Cardiac fibroblast (primary cell): ENCODE measurements at regions not wholly inside any gene's neighbourhood (a gene's known extent, or its start where the extent isn't known, plus 50 kb on each side); places are given as distances from the start of the nearest gene placed in this dataset.
A peak's percentile ranks its signal among the peaks of the same experiment; 100 is the strongest.

Experiments used
- DNase-seq, 2 donors: peaks; one replicate each; pipeline versions ENCODE4 v3.0.0 to v3.0.0-alpha.2; 2010; ENCODE audit warnings: low read depth in 2 of 2
- H3K4me3 ChIP-seq, 2 donors: replicated peaks in 1 of 2; 1 replicate in 1 of 2; 2 replicates in 1 of 2; pipeline ENCODE4 v1.5.1; 2011; ENCODE audit warnings: low read depth in 2 of 2, low read length in 2 of 2, mild to moderate bottlenecking in 2 of 2, moderate library complexity in 1 of 2
- TF ChIP-seq, protein P1 (sequence below): IDR thresholded peaks from one replicate; pipeline ENCODE4 v1.5.1; 2011; ENCODE audit warnings: low read depth, mild to moderate bottlenecking, low read length, inconsistent platforms

DNA sequence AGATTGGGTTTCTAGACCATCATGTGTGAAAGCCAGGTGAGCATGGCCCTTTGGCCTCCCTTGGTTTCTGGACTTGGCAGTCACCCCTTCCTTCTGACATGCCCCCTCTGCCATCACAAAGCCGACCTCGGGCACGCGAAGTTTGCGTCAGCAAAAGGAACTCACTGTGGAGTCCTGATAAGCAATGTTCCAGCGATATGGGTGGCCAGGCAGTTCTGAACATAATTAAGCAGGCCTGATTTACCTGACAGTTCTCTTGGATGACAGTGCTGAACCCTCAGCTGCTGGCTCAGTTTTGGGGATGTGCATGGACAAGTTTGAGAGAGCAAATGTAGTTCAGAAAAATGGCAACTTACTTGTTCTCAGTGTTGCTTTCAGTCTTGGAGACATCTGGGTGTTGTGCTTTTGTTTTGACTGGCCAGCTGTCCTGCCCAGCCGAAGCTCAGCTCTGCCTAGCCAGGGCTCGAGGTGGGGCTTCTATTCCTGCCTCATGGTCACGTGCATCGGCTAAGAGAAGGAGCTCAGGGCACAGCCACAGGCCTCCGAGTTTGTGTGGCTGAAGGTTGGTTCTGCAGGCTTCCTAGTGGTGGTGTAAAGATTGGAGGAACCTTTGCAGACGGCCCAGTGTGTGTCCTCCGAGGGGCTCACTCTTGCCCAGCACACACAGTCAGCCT lies 78.3 kb downstream of the CLDN34 start:
- no peak overlapping the region for H3K4me3 ChIP-seq
- DNase-seq: peak in 1 of 2 donors; percentile 23
- TF ChIP-seq, protein P1, sequence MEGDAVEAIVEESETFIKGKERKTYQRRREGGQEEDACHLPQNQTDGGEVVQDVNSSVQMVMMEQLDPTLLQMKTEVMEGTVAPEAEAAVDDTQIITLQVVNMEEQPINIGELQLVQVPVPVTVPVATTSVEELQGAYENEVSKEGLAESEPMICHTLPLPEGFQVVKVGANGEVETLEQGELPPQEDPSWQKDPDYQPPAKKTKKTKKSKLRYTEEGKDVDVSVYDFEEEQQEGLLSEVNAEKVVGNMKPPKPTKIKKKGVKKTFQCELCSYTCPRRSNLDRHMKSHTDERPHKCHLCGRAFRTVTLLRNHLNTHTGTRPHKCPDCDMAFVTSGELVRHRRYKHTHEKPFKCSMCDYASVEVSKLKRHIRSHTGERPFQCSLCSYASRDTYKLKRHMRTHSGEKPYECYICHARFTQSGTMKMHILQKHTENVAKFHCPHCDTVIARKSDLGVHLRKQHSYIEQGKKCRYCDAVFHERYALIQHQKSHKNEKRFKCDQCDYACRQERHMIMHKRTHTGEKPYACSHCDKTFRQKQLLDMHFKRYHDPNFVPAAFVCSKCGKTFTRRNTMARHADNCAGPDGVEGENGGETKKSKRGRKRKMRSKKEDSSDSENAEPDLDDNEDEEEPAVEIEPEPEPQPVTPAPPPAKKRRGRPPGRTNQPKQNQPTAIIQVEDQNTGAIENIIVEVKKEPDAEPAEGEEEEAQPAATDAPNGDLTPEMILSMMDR: no peak

DNA sequence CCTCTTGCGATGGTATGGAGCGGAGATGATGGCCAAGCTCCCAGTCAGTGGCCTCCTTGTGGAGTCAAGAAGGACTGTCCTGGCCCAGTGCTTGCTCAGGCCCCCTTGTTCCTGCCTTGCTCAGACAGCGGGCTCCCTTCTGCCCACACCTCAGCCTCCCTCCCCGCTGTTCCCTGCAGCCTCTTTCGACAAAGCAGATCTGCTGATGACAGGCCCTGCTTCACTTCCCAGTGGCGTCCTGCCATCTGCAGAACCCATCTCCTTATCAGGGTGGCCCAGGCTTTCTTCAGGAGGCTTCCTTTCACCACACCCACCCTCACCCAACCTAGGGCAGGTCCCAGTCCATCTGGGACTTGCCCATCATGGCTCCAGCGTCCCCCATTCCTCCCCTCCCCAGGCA lies 80.0 kb downstream of the CLDN34 start:
- no peak for DNase-seq
- no peak overlapping the region for H3K4me3 ChIP-seq
- TF ChIP-seq, protein P1: no peak

DNA sequence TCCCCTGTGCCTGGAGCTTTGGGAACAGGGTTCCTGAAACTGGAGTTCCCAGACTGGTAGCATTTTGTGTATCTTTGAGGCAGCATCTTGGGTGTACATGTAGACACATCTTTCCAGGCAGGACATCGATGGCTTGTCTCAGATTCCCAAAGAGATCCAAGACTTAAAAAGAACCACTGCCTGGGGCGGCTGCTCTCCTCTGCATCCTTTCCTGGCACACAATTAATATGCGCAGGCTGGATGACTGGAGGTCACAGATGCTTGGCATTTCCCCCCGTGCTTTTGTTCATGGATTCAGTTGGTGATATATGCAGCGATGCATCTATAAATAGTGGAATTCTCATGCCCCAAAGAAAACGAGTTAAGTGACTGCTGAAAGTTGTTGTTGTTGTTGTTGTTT lies 80.5 kb downstream of the CLDN34 start:
- TF ChIP-seq, protein P1: no peak
- DNase-seq: no peak
- H3K4me3 ChIP-seq: no peak overlapping the region

DNA sequence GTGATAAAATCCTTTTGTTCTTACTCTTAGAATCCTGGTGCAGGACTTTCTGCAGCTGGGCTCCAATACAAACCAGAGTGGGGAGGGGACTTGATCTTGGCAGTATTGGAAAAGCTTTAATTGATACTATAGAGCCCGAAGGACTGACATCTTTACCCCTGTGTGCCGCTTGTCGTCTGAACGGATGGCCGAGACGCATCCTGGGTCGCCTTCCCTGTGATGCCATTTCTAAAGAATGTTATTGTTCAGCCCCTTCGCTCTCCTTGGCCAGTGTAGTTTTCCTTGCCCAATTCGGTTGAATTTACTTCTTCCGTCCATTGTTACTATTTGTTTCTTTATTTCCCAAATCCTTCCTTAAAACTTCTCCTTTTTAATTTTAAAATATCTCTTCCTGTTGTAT lies 80.9 kb downstream of the CLDN34 start:
- H3K4me3 ChIP-seq: no peak overlapping the region
- TF ChIP-seq, protein P1: no peak
- peak in 1 of 2 donors; percentile 41 for DNase-seq

DNA sequence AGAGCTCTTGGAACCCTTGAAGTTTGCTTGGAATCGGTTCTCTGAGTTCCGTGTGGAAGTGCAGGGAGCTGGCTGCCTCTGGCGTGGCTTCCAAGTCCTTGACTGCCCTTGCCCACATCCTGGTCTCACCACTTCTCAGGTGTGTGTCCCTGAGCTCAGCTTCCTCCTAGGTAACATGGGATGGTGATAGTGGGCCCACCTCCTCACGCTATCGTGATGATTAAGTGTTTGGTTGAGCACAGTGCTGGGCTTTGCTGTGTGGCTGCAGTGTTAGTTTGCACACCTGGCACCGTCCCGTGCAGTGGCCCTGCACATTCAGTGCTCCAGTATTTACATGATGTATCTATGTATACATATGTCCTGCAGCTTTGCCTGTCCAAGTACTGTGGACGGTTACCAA lies 81.5 kb downstream of the CLDN34 start:
- no peak overlapping the region for H3K4me3 ChIP-seq
- TF ChIP-seq, protein P1: no peak
- no peak for DNase-seq

DNA sequence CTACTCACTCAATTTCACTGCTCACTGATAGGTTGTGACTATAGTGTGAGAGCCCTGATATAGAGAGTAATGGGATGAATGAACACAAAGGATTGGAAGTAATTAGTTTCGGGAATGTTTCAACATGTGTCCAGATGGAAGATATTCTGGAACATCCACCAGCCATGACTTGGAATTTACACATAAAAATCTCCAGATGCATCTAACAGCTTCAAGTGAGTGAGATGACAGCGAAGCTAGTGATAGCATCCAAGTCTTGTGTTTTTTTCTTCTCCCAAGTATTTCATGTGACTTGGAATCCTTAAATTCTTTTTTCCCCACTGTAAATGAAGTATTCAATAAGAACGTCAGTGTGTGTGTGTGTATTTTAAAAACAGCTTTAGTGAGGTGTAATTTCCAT lies 82.1 kb downstream of the CLDN34 start:
- DNase-seq: peak in 1 of 2 donors; percentile 6
- TF ChIP-seq, protein P1: no peak
- H3K4me3 ChIP-seq: no peak overlapping the region

DNA sequence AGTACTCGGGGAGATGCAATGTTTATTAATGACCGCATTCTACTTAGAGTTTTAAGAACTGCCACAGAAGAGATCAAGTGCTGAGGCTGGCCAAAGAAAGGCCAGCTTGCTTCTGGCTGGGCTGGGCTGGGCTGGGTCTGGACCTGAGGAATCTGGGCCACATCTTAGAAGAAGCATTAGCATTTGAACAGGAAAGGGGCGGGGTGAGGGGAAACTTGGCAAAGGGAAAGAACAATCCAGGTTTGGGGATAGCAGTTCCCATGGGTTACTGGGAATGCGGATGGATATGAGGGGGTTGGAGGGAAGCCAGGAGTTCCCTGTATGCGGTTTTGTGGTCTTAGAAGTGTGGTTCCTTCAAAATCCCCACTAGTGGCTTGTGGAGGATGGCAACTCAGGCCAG lies 83.3 kb downstream of the CLDN34 start:
- peak; percentile 8 to 62 for DNase-seq
- TF ChIP-seq, protein P1: no peak
- H3K4me3 ChIP-seq: no peak overlapping the region
